ENCODE measurements at regions not wholly inside any gene's neighbourhood (a gene's known extent, or its start where the extent isn't known, plus 50 kb on each side); places are given as distances from the start of the nearest gene placed in this dataset.

DNA sequence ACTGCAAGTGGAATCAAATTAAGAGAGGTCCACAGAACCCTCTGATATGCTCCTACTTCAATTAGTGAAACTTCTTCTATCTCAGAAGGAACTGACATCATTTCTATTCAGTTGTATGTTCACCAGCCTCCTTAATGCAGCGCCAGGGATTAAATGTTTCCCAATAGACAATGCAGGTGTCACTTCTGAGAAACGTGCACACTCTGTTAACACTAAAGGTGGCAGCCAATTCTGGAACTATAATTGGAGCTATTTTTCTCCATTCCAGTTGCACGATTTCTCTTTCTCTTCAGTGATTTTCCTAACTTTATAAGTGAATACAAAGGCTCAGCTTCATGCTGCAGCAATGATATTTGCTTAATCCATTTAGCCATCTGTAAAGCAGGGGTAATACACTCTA, 821.9 kb downstream of the TDRD15 start:
- no peak overlapping the region for H3K27ac ChIP-seq
- TF ChIP-seq, protein P1, sequence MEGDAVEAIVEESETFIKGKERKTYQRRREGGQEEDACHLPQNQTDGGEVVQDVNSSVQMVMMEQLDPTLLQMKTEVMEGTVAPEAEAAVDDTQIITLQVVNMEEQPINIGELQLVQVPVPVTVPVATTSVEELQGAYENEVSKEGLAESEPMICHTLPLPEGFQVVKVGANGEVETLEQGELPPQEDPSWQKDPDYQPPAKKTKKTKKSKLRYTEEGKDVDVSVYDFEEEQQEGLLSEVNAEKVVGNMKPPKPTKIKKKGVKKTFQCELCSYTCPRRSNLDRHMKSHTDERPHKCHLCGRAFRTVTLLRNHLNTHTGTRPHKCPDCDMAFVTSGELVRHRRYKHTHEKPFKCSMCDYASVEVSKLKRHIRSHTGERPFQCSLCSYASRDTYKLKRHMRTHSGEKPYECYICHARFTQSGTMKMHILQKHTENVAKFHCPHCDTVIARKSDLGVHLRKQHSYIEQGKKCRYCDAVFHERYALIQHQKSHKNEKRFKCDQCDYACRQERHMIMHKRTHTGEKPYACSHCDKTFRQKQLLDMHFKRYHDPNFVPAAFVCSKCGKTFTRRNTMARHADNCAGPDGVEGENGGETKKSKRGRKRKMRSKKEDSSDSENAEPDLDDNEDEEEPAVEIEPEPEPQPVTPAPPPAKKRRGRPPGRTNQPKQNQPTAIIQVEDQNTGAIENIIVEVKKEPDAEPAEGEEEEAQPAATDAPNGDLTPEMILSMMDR (conservative IDR thresholded peaks at IDR 0.05): no peak
- TF ChIP-seq ZFX (IDR thresholded peaks at IDR 0.05): no peak

DNA sequence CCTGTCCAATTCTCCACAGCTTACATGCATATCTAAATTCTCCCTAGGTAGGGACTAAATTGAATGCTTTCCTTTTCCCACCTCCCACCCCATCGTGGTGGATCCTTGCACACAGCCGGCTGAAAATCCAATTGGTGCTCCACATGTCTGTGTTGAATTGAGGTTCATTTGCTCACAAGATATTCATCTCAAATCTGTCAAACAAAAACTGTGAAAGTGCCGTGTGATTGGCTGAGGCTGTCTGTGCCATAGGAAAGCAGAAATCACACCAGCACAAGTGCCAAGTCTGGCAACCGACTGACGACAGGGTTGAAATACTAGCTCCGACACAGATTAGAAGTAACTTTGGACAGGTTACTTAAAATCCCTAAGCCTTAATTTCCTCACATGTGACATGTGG, 823.3 kb downstream of the TDRD15 start:
- TF ChIP-seq, protein P1 (conservative IDR thresholded peaks at IDR 0.05): no peak
- TF ChIP-seq ZFX (IDR thresholded peaks at IDR 0.05): no peak
- no peak overlapping the region for H3K27ac ChIP-seq

DNA sequence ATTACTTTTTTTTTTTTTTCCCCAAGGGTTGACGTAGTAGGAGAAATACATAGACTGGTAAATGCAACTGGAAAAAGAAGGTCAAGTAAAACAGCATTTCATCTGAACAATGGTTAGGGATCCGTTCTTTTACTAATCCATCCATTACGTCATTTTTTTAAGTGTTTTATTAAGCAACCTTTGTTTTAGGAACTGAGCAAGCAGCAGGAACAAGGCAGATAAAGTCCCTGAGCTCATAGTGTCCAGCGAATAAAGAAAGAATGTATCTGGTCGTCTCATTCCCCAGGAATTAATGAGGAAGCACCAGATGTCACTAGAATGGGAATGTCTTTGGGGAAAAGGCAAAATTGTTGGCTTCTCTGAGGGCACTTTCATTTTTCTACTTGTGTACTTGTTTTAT, 842.4 kb downstream of the TDRD15 start:
- TF ChIP-seq ZFX (IDR thresholded peaks at IDR 0.05): no peak
- TF ChIP-seq, protein P1 (conservative IDR thresholded peaks at IDR 0.05): no peak

DNA sequence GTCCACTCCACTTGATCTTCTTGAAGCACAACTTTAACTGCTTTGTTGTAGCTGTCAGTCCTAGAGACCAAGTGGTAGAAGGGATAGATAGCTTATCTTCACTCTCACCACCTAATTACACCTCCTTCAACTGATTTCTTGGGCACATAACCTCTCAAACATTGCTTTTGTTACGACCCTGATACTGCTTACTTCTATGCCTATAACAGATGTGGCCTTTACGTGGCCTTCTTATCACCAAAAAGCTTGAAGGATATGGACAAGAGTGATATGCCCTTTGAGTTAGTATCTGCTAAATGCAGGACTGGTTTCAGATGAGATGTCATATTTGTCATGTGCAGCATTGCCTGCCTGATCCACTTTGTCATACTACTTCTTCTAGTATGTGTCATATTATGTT, 847.2 kb downstream of the TDRD15 start:
- TF ChIP-seq ZFX (IDR thresholded peaks at IDR 0.05): no peak
- TF ChIP-seq, protein P1 (conservative IDR thresholded peaks at IDR 0.05): no peak
- H3K27ac ChIP-seq: no peak overlapping the region

More for the DNA sequence above, 842.4 kb downstream of the TDRD15 start:
- H3K27ac ChIP-seq: no peak overlapping the region

DNA sequence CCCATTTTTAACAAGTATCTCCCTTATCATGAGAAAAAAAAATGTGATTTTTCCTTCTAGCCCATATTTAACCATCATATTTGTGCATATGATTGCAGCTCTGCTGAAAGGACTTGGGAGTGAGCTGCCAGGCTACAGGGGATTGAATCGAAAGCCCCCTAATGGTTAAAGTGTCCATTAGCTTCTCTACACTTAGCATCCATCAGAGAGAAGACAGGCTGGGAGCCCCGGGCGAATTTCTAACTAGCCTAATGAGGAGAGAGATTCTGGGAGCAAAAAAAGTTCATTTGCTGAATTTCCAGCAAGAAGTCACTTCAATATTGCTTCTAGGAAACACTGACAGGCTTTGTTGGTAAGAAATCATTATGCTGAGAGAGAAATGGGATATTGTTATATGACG, 848.8 kb downstream of the TDRD15 start:
- no peak overlapping the region for H3K27ac ChIP-seq
- TF ChIP-seq, protein P1 (conservative IDR thresholded peaks at IDR 0.05): no peak
- no peak for TF ChIP-seq ZFX (IDR thresholded peaks at IDR 0.05)

DNA sequence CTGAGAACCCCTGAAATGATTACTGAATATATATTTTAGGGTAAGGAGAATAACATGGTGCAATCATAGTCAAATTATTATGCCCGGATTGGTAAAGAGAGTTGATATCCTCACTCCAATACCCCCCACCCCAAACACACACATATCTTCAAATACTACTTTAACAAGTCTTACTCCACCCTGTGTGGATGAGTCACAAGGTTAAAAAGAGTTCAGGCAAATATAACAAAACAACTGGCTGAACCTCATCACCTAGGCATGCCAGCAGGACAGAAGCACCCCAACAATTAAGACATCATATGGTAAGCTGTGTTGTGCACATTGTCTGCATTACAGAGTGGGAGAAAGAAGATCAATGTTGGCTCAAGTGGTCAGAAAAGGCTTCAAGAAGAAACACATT, 857.4 kb downstream of the TDRD15 start:
- H3K27ac ChIP-seq: no peak overlapping the region
- TF ChIP-seq, protein P1 (conservative IDR thresholded peaks at IDR 0.05): no peak
- TF ChIP-seq ZFX (IDR thresholded peaks at IDR 0.05): no peak

DNA sequence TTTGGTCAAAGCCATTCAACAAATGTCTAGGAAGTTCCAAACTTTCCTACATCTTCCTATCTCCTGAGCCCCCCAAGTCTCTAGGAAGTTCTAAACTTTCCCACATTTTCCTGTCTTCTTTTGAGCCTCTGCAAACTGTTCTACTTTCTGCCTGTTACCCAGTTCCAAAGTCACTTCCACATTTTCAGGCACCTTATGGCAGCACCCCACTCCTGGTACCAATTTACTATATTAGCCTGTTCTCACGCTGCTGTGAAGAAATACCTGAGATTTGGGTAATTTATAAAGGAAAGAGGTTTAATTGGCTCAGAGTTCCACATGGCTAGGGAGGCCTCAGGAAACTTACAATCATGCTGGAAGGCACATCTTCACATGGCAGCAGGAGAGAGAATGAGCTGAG, 869.2 kb downstream of the TDRD15 start:
- TF ChIP-seq, protein P1 (conservative IDR thresholded peaks at IDR 0.05): no peak
- TF ChIP-seq ZFX (IDR thresholded peaks at IDR 0.05): no peak
- no peak overlapping the region for H3K27ac ChIP-seq

All from C4-2B (cell line).